Midbrain (tissue), 1 donor: ENCODE measurements at regions not wholly inside any gene's neighbourhood (a gene's known extent, or its start where the extent isn't known, plus 50 kb on each side); places are given as distances from the start of the nearest gene placed in this dataset.
A peak's percentile ranks its signal among the peaks of the same experiment; 100 is the strongest.

Source experiments
- DNase-seq: peaks from one replicate; lab custom pipeline; 2025; lab: John Stamatoyannopoulos, UW

GRCh38 chr7:121494516-121494915, 98.4 kb upstream of the FAM3C start:
- no peak for DNase-seq

- DNase-seq, result no peak
Measured at GRCh38 chr7:121493553-121493952, 97.4 kb upstream of the FAM3C start.

GRCh38 chr7:121490309-121490708, 94.2 kb upstream of the FAM3C start:
- DNase-seq, result no peak

GRCh38 chr7:121489440-121489839, 93.3 kb upstream of the FAM3C start:
- no peak for DNase-seq

- DNase-seq, result no peak
Measured at GRCh38 chr7:121488111-121488650, 92.1 kb upstream of the FAM3C start.

GRCh38 chr7:121486590-121486989, 90.5 kb upstream of the FAM3C start:
- no peak for DNase-seq

- DNase-seq, result peak; percentile 62
Measured at GRCh38 chr7:121485467-121486243, 89.5 kb upstream of the FAM3C start.

- no peak for DNase-seq
Measured at GRCh38 chr7:121484089-121484763, 88.1 kb upstream of the FAM3C start.

- peak; percentile 9 for DNase-seq
Measured at GRCh38 chr7:121480566-121481335, 84.6 kb upstream of the FAM3C start.

- DNase-seq, result peak; percentile 35
Measured at GRCh38 chr7:121480058-121480457, 84.0 kb upstream of the FAM3C start.

GRCh38 chr7:121479466-121479865, 83.4 kb upstream of the FAM3C start:
- no peak for DNase-seq

- DNase-seq, result no peak
Measured at GRCh38 chr7:121475806-121476205, 79.7 kb upstream of the FAM3C start.

GRCh38 chr7:121474301-121474673, 78.2 kb upstream of the FAM3C start:
- DNase-seq, result no peak

- DNase-seq, result no peak
Measured at GRCh38 chr7:121473645-121474300, 77.7 kb upstream of the FAM3C start.

- DNase-seq, result no peak
Measured at GRCh38 chr7:121466455-121466854, 70.3 kb upstream of the FAM3C start.

GRCh38 chr7:121459148-121459547, 63.0 kb upstream of the FAM3C start:
- DNase-seq, result no peak

- no peak for DNase-seq
Measured at GRCh38 chr7:121456785-121457359, 60.8 kb upstream of the FAM3C start.

- no peak for DNase-seq
Measured at GRCh38 chr7:121456015-121456414, 59.9 kb upstream of the FAM3C start.

- DNase-seq, result no peak
Measured at GRCh38 chr7:121452389-121452788, 56.3 kb upstream of the FAM3C start.

- no peak for DNase-seq
Measured at GRCh38 chr7:121451367-121452094, 55.4 kb upstream of the FAM3C start.

- no peak for DNase-seq
Measured at GRCh38 chr7:121450631-121451198, 54.6 kb upstream of the FAM3C start.
